ENCODE measurements at regions not wholly inside any gene's neighbourhood (a gene's known extent, or its start where the extent isn't known, plus 50 kb on each side); places are given as distances from the start of the nearest gene placed in this dataset.

GRCh38 chr2:36059691-36060090, 295.9 kb upstream of the CRIM1 start:
- no peak overlapping the region for H2AFZ ChIP-seq (ENCODE audit: low read depth, low read length)
- H3K9me2 ChIP-seq (ENCODE audit: insufficient read depth, low read length) = no peaks in the 10 kb centered on the region
- H3K27me3 ChIP-seq (ENCODE audit: insufficient read depth, low read depth, low read length) = no peaks in the 10 kb centered on the region
- TF ChIP-seq EZH2 (IDR thresholded peaks at IDR 0.05; ENCODE audit: borderline replicate concordance, insufficient read depth, low read length, poor library complexity, severe bottlenecking) = no peak
- TF ChIP-seq RAD21 (conservative IDR thresholded peaks at IDR 0.05) = no peak
- no peaks in the 10 kb centered on the region for H3K36me3 ChIP-seq (ENCODE audit: insufficient read depth, low read length)
- H3K4me3 ChIP-seq (ENCODE audit: low read length) = no peak overlapping the region
- no peak overlapping the region for H3K4me2 ChIP-seq (ENCODE audit: low read length)
- no peak overlapping the region for H3K27ac ChIP-seq (ENCODE audit: low read length)
- H3K79me2 ChIP-seq (replicated peaks; ENCODE audit: insufficient read depth, low read length) = no peaks in the 10 kb centered on the region
- H4K20me1 ChIP-seq (ENCODE audit: insufficient read depth) = no peaks in the 10 kb centered on the region
- H3K9me3 ChIP-seq (ENCODE audit: low read length) = no peaks in the 10 kb centered on the region
- no peak overlapping the region for H3K9ac ChIP-seq (ENCODE audit: low read length)
- no peaks in the 10 kb centered on the region for H3F3A ChIP-seq (ENCODE audit: insufficient read depth, low read length, poor library complexity, severe bottlenecking)

DNA sequence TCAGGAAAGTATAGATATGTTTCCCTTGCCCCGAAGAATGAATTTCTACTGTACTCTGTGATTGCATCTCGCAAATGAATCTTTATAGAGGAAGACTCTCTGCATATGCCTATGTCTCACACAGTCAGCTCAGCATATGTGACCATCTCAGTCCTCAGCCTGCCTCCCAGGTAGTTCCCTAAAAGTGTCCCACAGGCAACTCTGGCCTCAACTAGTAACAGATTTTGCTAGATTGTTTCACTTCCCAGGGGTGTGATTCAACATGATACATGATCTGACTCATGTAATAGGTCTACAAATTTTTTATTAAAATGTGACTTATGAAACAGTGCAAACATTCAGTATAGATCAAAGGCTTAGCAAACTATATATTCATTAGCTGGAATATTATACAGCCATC, 296.6 kb upstream of the CRIM1 start:
- TF ChIP-seq RAD21 (conservative IDR thresholded peaks at IDR 0.05) (no peak), TAF1 (IDR thresholded peaks at IDR 0.05; ENCODE audit: low read depth) (no peak), EP300 (conservative IDR thresholded peaks at IDR 0.05; ENCODE audit: poor library complexity, severe bottlenecking) (no peak), POLR2AphosphoS5 (IDR thresholded peaks at IDR 0.05) (no peak), SMC3 (conservative IDR thresholded peaks at IDR 0.05; ENCODE audit: poor library complexity) (no peak), MXI1 (conservative IDR thresholded peaks at IDR 0.05; ENCODE audit: poor library complexity, severe bottlenecking) (no peak), EZH2 (IDR thresholded peaks at IDR 0.05; ENCODE audit: borderline replicate concordance, insufficient read depth, low read length, poor library complexity, severe bottlenecking) (no peak)
- TF ChIP-seq, protein P1, sequence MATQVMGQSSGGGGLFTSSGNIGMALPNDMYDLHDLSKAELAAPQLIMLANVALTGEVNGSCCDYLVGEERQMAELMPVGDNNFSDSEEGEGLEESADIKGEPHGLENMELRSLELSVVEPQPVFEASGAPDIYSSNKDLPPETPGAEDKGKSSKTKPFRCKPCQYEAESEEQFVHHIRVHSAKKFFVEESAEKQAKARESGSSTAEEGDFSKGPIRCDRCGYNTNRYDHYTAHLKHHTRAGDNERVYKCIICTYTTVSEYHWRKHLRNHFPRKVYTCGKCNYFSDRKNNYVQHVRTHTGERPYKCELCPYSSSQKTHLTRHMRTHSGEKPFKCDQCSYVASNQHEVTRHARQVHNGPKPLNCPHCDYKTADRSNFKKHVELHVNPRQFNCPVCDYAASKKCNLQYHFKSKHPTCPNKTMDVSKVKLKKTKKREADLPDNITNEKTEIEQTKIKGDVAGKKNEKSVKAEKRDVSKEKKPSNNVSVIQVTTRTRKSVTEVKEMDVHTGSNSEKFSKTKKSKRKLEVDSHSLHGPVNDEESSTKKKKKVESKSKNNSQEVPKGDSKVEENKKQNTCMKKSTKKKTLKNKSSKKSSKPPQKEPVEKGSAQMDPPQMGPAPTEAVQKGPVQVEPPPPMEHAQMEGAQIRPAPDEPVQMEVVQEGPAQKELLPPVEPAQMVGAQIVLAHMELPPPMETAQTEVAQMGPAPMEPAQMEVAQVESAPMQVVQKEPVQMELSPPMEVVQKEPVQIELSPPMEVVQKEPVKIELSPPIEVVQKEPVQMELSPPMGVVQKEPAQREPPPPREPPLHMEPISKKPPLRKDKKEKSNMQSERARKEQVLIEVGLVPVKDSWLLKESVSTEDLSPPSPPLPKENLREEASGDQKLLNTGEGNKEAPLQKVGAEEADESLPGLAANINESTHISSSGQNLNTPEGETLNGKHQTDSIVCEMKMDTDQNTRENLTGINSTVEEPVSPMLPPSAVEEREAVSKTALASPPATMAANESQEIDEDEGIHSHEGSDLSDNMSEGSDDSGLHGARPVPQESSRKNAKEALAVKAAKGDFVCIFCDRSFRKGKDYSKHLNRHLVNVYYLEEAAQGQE (IDR thresholded peaks at IDR 0.05; ENCODE audit: borderline replicate concordance) = no peak
- TF ChIP-seq, protein P2, sequence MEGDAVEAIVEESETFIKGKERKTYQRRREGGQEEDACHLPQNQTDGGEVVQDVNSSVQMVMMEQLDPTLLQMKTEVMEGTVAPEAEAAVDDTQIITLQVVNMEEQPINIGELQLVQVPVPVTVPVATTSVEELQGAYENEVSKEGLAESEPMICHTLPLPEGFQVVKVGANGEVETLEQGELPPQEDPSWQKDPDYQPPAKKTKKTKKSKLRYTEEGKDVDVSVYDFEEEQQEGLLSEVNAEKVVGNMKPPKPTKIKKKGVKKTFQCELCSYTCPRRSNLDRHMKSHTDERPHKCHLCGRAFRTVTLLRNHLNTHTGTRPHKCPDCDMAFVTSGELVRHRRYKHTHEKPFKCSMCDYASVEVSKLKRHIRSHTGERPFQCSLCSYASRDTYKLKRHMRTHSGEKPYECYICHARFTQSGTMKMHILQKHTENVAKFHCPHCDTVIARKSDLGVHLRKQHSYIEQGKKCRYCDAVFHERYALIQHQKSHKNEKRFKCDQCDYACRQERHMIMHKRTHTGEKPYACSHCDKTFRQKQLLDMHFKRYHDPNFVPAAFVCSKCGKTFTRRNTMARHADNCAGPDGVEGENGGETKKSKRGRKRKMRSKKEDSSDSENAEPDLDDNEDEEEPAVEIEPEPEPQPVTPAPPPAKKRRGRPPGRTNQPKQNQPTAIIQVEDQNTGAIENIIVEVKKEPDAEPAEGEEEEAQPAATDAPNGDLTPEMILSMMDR (IDR thresholded peaks at IDR 0.05; ENCODE audit: poor library complexity, severe bottlenecking) = no peak
- no peaks in the 10 kb centered on the region for H3K9me3 ChIP-seq (ENCODE audit: low read length)

GRCh38 chr2:36058076-36058475, 297.5 kb upstream of the CRIM1 start:
- no peaks in the 10 kb centered on the region for H3K9me2 ChIP-seq (ENCODE audit: insufficient read depth, low read length)
- no peaks in the 10 kb centered on the region for H3K27me3 ChIP-seq (ENCODE audit: insufficient read depth, low read depth, low read length)
- H3K36me3 ChIP-seq (ENCODE audit: insufficient read depth, low read length) = no peaks in the 10 kb centered on the region
- no peaks in the 10 kb centered on the region for H3K9me3 ChIP-seq (ENCODE audit: low read length)
- no peak overlapping the region for H3K4me2 ChIP-seq (ENCODE audit: low read length)
- no peak overlapping the region for H3K27ac ChIP-seq (ENCODE audit: low read length)
- no peak for TF ChIP-seq EZH2 (IDR thresholded peaks at IDR 0.05; ENCODE audit: borderline replicate concordance, insufficient read depth, low read length, poor library complexity, severe bottlenecking)
- no peaks in the 10 kb centered on the region for H3K79me2 ChIP-seq (replicated peaks; ENCODE audit: insufficient read depth, low read length)
- H4K20me1 ChIP-seq (ENCODE audit: insufficient read depth) = no peaks in the 10 kb centered on the region
- no peak overlapping the region for H2AFZ ChIP-seq (ENCODE audit: low read depth, low read length)
- no peaks in the 10 kb centered on the region for H3F3A ChIP-seq (ENCODE audit: insufficient read depth, low read length, poor library complexity, severe bottlenecking)
- H3K9ac ChIP-seq (ENCODE audit: low read length) = no peak overlapping the region
- H3K4me3 ChIP-seq (ENCODE audit: low read length) = no peak overlapping the region

More for the DNA sequence above, 296.6 kb upstream of the CRIM1 start:
- H3K9me2 ChIP-seq (ENCODE audit: insufficient read depth, low read length) = no peaks in the 10 kb centered on the region
- no peak overlapping the region for H3K4me3 ChIP-seq (ENCODE audit: low read length)
- H2AFZ ChIP-seq (ENCODE audit: low read depth, low read length) = no peak overlapping the region
- no peaks in the 10 kb centered on the region for H3K36me3 ChIP-seq (ENCODE audit: insufficient read depth, low read length)
- H3K9ac ChIP-seq (ENCODE audit: low read length) = no peak overlapping the region
- H3K27ac ChIP-seq (ENCODE audit: low read length) = no peak overlapping the region
- no peaks in the 10 kb centered on the region for H3K79me2 ChIP-seq (replicated peaks; ENCODE audit: insufficient read depth, low read length)
- H3K4me2 ChIP-seq (ENCODE audit: low read length) = no peak overlapping the region
- no peaks in the 10 kb centered on the region for H3F3A ChIP-seq (ENCODE audit: insufficient read depth, low read length, poor library complexity, severe bottlenecking)
- H3K27me3 ChIP-seq (ENCODE audit: insufficient read depth, low read depth, low read length) = no peaks in the 10 kb centered on the region
- H4K20me1 ChIP-seq (ENCODE audit: insufficient read depth) = no peaks in the 10 kb centered on the region
